G401 (cell line): ENCODE measurements at regions not wholly inside any gene's neighbourhood (a gene's known extent, or its start where the extent isn't known, plus 50 kb on each side); places are given as distances from the start of the nearest gene placed in this dataset.
"Not testable (repeated sequence)": the region's sequence is repeated elsewhere in the genome, so short reads cannot be mapped to it uniquely, and the experiment has no call there.

Experiments
- DNase-seq: peaks from one replicate; pipeline ENCODE4 v3.0.0-alpha.2; 2015; ENCODE audit warnings: low spot score
- in situ Hi-C: cut with HindIII; loops from 2 replicates; pipeline ENCODE4 v1.10.0; 2016; ENCODE audit warnings: low sequenced_read_pairs, mixed read lengths

DNA sequence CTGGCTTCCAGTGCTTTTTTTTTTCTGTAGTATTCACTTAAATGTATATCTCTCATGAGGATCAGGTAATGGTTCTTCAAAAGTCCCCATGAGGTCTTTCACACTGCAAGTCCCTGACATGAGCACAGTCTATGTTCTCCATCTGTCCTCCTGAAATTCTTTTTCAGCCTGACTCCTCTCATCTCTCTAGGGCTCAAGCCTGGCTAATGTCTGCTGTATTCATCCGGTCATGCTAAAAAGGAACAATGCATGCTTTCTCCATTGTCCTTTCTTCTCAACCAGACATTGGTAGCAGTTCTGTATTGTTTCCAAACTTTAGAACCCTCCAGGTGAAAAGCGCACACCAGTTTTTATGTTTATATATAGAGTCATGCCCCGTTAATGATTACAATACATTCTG, 368.3 kb upstream of the OLFM3 start:
- no peak for DNase-seq
- in situ Hi-C loops: no loop called here

GRCh38 chr1:102336602-102337001, 339.9 kb upstream of the OLFM3 start:
- in situ Hi-C loops: no loop called here
- no peak for DNase-seq

GRCh38 chr1:102318104-102318806, 321.5 kb upstream of the OLFM3 start:
- in situ Hi-C loops: no loop called here
- DNase-seq: no peak

- in situ Hi-C loops: no loop called here
- no peak for DNase-seq
These were observed 318.4 kb upstream of the OLFM3 start for GRCh38 chr1:102315096-102315495.

DNA sequence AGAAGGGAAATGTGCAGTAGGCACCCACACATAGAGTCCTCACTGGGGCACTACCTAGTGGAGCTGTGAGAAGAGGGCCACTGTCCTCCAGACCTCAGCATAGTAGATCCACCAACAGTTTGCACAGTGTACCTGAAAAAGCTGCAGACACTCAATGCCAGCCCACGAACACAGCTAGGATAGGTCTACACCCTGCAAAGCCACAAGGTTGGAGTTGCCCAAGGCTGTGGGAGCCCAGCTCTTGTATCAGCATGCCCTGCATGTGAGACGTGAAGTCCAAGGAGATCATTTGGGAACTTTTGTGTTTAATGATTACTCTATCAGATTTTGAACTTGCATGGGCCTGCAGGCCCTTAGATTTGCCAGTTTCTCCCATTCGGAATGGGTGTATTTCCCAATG, 299.4 kb upstream of the OLFM3 start:
- in situ Hi-C loops: no loop called here
- no peak for DNase-seq

GRCh38 chr1:102282955-102283354, 286.2 kb upstream of the OLFM3 start:
- in situ Hi-C loops: no loop called here
- no peak for DNase-seq

GRCh38 chr1:102262994-102263393, 266.3 kb upstream of the OLFM3 start:
- in situ Hi-C loops: no loop called here
- DNase-seq: no peak

DNA sequence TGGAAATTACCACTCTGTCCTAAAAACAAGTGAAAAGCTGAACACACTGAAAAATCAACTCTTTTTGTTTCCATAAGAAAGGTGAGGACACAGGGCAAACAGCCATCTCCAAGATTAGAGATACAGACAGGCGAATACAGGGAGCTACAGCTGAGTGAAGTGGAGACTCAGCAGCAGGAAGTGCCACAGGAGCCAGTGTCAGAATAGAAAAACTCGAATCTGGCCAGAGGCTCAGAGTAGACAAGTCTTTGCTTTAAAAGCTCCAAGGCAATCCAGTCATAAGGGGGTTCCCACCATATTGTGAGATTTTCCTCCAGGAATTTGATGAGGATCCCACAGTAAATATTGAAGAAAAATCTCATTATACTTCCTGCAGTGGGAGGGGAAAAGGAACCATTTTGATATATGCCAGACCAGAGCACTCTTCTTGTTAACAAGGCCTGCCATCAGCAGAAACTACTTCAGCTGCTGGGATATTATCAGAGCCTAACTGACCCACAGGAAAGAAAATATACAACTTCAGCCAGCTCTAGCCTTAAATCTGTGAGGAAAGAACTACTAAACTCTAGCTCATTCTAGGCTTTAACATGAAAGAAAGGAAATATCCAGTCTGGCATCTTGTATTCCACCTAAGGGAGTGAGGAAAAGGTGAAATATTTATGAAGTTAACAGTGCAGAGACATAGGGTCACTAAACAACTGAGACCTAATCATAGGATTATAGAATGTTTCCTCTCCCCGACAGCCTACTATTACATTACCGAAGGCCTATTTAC, 256.2 kb upstream of the OLFM3 start:
- DNase-seq: no peak
- in situ Hi-C loops: no loop called here

GRCh38 chr1:102241431-102242338, 245.0 kb upstream of the OLFM3 start:
- in situ Hi-C loops: no loop called here
- no peak for DNase-seq

GRCh38 chr1:102239247-102239646, 242.5 kb upstream of the OLFM3 start:
- no peak for DNase-seq
- in situ Hi-C loops: no loop called here

- no peak for DNase-seq
- in situ Hi-C loops: no loop called here
These were observed 238.1 kb upstream of the OLFM3 start for GRCh38 chr1:102234753-102235359.

GRCh38 chr1:102219463-102219862, 222.7 kb upstream of the OLFM3 start:
- in situ Hi-C loops: no loop called here
- DNase-seq: no peak

GRCh38 chr1:102210891-102211290, 214.2 kb upstream of the OLFM3 start:
- DNase-seq, in situ Hi-C loops: not testable (repeated sequence)

DNA sequence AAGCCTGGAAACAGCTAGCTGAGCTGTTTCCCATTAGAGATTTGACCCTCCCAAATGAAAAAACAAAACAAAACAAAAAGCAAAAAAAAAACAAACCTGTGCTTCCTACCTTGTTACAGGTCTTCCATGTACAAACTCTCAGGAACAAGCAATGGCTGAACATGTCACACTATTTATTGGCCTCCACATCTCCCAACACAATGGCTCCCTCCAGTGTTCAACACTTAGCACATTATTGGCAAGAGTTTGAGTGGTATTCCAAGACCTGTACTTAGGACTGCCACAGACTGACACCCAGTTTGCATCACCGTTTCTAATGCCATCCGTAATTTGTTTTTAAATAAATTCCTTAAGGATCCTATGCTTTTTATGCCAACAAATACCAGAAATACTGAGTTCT, 195.0 kb upstream of the OLFM3 start:
- in situ Hi-C loops: no loop called here
- DNase-seq: peak; percentile 90

DNA sequence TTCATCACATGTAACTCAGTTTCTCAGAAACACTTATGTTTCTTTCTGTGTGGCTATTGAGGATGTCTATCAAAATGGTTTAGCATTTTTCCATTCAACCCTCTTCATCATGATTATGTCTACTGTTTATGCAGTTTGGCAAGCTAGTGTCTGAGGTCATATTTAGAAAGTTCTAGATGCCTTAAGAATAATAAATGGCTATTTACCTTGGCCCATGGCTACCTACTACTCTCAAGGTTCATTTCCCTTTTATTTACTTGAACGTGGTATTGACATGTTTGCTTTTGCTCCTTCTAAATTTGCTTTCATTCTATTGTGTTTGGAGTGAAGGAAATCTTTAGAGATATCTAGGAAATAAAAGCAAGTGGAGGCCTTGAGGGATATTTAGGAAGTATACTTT, 193.7 kb upstream of the OLFM3 start:
- DNase-seq: no peak
- in situ Hi-C loops: no loop called here

DNA sequence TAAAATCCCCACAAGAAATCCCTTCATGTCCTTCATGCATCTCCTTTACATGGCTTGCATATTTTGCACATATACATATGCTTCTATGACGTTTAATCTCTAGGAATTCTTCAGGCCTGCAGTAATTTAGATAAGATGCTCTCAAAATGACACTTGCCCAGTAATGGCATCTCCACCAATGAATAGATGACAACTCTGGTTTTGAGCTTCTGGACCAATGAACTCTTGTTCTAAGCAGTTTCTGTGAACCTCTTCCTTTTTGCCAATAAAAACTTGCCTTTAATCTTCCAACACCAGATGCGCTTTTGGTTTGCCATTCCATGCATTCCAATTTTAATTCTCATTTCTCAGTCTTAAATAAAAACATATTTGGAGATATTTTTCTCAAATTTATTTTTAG, 189.8 kb upstream of the OLFM3 start:
- in situ Hi-C loops: no loop called here

DNA sequence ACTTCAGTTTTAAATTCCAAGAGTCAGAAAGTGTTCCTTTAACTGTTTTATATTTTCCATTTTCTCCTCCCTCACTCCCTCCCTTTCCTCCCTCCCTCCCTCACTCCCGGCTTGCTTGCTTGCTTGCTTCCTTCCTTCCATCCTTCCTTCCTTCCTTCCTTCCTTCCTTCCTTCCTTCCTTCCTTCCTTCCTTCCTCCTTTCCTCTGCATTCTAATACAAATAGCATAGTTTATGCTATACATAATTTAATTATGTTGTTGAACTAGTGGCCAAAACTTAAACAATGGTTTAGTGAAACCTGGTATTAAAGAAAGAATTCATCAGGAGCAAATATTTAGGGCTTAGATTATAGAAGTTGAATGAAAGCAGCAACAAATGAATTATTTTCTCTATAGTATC, 188.5 kb upstream of the OLFM3 start:
- in situ Hi-C loops: no loop called here
- DNase-seq: no peak

More for the DNA sequence above, 189.8 kb upstream of the OLFM3 start:
- DNase-seq: no peak

GRCh38 chr1:102184477-102184876, 187.8 kb upstream of the OLFM3 start:
- in situ Hi-C loops: no loop called here

GRCh38 chr1:102183711-102184110, 187.0 kb upstream of the OLFM3 start:
- in situ Hi-C loops: no loop called here
- DNase-seq: no peak

More at GRCh38 chr1:102184477-102184876, 187.8 kb upstream of the OLFM3 start:
- no peak for DNase-seq
